SHP77 treated with DMSO at 0.1 percent for 48 hours (cell line): ENCODE measurements at regions not wholly inside any gene's neighbourhood (a gene's known extent, or its start where the extent isn't known, plus 50 kb on each side); places are given as distances from the start of the nearest gene placed in this dataset.
"Not testable (repeated sequence)": the region's sequence is repeated elsewhere in the genome, so short reads cannot be mapped to it uniquely, and the experiment has no call there.

Experiments
- DNase-seq: peaks from one replicate; lab custom pipeline; 2025; lab: John Stamatoyannopoulos, UW

DNA sequence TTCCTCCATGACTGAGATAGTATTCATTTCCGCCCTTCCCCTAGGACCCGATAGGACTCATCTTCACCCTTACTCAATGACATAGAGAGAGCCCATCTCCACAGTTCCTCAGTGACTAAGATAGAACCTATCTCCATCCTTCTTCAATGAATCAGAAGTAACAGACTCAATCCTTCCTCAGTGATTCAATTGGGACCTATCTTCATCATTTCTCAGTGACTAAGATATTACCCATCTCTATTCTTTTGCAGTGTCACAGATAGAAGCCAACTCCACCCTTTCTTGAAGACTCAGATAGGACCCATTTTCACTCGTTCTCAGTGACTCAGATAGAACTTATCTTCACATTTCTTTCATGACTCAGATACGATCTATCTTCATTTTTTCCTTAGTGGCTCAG, 164.6 kb downstream of the FBXO4 start:
- DNase-seq, result no peak

DNA sequence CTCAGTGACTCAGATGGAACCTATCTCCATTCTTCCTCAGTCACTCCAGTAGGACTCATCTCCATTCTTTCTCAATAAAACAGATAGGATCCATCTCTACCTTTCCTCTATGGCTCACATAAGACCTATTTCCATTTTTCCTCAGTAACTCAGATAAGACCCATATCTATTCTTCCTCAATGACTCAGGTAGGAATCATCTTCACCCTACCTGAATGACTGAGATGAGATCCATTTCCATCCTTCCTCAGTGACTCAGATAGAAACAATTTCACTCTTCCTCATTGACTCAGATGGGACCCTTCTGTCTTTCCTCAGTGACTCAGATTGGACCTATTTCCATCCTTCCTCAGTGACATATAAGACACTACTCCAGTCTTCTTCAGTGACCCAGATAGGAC, 165.1 kb downstream of the FBXO4 start:
- DNase-seq, result no peak

DNA sequence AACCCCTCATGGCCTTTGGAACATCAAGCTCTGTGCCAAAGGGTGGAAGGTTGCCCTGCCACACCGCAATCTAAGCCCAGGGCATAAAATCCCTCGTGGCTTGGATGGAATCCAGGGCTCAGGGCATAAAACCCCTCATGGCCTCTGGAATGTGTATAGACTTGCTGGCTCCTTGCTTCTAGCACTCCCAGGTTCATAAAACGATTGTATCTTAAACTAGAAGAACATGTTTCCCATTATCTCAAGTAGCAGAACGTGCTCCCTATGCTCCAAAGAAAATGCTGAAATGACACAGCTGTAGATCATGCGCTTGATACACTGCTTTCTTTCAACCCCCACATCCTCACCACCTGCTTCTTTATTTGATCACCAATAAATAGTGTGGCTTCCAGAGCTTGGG, 174.8 kb downstream of the FBXO4 start:
- not testable (repeated sequence) for DNase-seq

DNA sequence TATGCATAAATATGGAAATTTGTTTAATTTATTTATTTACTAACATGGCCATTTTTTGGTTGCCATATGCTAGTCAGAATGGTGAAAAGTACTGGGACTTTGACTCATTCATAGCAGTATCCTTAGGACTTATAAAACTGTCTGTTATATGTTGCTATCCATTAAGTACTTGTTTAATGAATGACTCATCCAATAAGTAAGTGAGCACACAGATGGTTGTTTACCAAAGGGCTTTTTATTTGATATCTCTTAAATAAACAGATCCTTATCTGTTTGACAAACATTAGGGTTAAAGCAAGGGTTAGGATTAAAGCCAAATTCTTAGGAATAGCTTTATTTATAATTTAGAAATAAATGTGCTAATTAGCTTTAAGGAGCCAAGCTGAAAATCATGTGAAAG, 183.4 kb downstream of the FBXO4 start:
- DNase-seq, result peak; percentile 33

DNA sequence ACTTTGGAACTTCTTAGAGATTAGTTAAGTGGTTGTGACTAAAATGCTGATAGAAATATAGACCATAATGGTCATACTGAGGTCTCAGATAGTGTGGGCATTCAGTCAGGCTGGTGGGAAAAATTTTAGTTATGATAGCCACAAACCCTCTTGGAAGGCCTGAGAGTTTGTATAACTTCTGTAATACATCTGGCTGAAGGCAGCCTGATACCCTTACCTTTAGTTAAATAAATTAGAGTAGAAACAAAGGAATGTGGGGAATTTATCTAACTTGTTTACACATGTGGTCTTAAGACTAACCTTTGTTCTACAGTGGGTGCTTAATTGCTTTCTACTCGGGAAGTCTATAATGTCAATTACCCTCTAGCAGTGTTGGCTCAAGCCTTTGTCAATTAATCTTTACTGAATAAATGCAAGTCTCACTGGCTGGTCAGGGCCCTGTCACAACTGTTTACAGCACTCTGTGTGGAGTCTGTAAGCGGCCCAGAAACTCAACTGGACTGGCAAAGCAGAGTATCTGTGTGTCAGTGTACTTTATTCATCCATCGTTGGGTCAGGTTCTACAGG, 184.0 kb downstream of the FBXO4 start:
- no peak for DNase-seq

DNA sequence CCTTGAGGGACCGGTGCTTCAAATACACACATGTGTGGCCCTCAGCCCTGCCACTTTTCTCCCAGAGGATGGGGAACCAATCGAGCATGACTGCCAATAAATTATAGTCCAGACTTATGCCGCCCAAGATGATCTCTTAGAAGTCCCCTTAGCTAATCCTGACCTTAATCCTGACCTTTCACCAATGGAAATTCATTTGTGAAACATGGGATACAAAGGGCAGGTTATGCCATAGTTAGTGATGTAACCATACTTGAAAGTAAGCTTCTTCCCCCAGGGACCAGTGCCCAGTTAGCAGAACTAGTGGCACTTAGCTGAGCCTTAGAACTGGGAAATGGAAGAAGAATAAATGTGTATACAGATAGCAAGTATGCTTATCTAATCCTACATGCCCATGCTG, 190.6 kb downstream of the FBXO4 start:
- DNase-seq, result not testable (repeated sequence)

DNA sequence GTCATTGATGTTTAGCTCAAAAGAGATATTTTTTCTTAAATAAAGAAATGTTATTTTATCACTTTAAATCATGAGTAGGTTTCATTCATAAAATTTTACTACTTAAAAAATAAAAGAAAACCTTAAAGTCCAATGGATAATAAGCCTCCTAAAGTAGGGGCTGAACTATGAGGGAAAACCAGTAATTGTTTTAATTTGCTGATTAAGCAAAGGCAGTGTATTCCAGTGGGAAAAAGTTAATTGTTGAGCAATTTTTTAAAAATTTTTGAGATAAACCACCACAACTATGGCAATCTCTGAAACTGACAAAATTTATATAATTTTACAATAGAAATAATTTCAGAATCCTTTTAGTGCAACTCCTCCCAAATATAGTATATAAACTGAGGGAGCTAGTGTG, 195.0 kb downstream of the FBXO4 start:
- DNase-seq, result no peak

DNA sequence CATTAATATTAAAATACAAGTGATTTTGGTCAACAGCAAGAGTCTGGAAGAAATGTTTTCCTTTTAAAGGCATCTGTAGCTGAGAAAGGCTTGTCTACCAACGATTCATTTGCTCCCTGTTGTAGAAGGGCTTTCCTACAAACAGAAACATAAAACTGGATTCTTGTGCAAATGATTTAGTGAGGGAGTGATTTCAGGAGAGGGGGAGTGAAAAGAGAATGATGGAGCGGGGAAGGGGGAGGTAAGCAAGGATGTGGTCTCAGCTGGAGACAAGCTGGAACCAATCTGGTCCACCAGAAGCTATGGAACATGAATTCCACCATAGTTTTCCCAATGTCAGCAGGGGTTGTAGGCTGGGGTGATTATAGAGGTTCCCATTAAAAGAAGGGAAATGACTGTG, 196.3 kb downstream of the FBXO4 start:
- DNase-seq, result no peak

DNA sequence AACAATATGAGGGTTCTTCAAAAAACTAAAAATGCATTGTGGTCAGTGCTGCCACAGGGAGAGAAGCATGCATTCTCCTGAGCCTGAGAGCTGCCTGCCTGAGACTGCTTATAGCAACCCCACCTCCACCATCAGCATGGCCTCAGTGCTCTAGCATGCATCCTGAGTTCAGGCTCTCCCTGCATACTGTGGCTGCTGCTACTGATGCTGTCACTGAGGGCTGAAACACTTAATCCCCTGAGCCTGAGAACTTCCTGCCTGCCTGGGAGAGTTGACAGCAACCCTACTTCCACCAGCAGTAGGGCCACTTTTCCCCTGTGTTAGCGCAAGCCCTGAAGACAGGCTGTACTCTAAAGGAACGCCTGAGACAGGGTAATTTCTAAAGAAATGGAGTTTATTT, 206.0 kb downstream of the FBXO4 start:
- DNase-seq, result no peak

DNA sequence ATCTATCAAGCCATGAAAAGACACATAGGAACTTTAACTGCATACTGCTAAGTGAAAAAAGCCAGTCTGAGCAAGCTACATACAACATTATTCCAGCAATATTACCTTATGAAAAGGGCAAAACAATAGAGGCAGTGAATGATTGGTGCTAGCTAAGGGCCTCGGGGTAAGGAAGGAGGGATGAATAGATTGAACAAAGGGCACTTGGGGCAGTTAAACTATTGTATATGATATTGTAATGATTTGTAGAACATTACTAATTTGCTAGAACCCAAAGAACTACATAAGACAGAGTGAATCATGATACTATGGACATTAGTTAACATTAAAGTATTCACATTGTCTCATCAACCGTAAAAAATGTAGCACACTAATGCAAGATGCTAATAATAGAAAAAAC, 218.3 kb downstream of the FBXO4 start:
- no peak for DNase-seq

DNA sequence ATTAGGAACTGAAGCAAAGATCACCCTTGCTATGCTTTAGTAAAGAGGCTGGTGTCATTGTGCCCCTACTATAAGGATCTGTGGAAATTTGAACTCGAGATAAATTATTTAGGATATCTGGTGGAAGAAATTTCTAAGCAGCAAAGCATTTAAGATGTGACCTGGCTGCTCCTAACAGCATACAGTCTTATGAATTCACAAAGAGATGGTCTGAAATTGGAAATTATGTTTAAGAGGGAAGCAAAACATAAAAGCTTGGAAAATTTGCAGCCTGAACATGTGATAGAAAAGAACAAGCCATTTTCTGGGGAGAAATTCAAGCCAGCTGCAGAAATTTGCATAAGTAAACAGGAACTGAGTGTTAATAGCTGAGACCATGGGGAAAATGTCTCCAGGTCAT, 223.7 kb downstream of the FBXO4 start:
- no peak for DNase-seq

DNA sequence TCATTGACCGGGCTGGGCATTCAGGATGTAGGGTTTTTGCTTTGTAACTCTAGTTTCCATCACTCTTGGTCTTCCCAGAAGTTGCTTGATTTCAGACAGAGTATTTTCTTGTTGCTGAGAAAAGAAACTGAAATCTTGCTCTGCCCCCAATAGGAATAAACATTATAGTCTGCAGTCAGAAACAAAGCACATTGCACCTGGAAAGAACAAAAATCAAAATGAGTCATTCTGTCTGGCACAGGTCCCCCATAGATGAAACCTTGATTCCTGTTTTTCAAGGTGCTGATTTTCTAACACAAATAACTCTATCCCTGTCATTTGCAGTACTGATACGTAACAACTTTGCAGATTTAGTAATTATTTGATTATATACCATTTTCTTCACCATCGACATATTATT, 232.1 kb downstream of the FBXO4 start:
- no peak for DNase-seq

DNA sequence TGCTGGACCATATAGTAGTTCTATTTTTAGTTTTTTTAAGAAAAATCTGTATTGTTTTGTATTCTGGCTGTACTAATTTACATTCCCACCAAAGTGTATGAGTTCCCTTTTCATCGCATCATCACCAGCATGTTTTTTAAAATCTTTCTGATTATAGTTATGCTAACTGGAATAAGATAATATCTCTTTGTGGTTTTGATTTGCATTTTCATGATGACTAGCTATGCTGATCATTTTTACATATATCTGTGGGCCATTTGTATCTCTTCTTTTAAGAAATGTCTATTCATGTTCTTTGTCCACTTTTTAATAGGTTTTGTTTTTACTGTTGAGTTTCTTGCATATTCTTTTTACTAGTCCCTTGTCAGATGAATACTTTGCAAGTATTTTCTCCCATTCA, 238.0 kb downstream of the FBXO4 start:
- no peak for DNase-seq

DNA sequence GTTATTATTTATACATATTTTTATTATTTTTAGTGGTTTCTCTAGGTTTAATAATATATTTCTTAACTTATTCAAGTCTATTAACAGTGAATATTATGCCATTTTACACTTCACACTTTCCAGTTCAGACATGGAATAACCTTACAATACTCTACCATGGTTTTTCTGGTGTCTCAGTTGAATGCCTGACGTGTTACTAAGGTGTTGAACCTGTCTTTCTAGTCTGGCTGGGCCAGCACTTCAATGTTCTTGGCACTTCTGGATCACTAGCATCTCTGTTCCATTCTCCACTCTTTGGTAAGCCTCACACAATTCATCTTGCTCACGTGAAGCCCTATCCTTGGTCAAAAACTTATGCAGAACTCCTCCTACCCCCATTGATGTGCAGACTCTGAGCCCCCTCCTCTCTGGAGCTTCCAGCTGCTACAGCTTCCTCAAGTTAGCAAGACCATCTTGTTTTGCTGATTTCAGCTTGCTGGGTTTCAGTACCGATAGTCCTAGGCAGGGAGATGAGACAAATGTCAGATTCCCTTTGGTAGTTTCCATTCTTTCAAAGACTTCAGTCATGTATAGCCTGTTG, 243.1 kb downstream of the FBXO4 start:
- no peak for DNase-seq

DNA sequence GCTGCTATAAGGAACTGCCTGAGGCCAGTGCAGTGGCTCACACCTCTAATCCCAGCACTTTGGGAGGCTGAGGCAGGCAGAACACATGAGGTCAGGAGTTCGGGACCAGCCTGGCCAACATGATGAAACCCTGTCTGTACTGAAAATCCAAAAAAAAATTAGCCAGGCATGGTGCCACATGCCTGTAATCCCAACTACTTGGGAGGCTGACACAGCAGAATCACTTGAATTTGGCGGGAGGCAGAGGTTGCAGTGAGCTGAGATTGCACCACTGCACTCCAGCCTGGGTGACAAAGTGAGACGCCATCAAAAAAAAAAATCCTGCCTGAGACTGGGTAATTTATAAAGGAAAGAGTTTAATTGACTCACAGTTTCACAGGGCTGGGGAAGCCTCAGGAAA, 247.1 kb upstream of the GHR start:
- DNase-seq, result not testable (repeated sequence)

DNA sequence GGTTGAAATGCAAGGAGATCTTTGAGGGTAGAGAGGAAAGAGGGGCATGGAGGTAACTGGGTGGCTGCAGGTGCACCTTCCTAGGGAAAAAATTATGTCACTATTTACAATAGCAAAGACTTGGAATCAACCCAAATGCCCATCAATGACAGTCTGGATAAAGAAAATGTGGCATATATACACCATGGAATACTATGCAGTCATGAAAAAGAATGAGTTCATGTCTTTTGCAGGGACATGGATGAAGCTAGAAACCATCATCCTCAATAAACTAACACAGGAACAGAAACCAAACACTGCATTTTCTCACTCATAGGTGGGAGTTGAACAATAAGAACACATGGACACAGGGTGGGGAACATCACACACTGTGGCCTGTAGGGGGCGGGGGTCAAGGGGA, 243.4 kb upstream of the GHR start:
- not testable (repeated sequence) for DNase-seq

DNA sequence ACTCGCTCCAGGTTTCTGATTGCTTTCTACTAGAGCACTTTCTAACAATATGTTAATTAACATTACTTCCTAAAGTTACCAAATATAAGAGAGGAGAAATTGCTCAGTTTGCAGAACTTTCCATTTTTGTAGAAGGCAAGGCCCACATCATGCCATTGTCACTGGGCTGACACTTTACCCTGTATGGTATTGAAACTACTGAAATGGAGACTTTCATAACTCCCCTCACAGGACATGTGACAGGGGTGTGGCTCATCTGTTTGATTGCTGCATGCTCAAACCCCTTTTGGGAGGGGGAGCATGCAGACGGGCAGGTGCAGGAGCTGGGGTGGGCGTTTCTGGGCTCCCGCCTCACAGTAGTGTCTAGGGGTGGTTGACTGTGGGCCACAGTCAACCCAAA, 206.3 kb upstream of the GHR start:
- DNase-seq, result no peak

DNA sequence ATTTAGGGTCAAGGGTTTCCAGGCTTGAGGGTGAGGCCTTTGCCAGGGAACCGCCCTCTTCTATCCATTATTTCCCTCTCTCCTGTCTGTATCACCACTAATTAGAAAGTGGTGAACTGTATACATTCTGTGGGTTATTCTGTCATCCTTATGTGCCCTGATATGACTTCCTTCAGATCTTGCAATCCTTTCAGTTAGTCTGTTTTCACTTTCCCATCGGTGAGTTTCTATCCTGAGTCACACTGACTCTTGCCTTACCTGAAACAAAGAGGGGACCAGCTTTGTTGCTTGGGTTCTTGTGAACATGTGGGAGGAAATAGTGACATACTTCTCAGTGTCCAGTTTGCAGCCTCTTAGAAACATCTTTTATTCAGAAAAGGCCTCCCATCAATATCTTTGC, 205.4 kb upstream of the GHR start:
- DNase-seq, result no peak

DNA sequence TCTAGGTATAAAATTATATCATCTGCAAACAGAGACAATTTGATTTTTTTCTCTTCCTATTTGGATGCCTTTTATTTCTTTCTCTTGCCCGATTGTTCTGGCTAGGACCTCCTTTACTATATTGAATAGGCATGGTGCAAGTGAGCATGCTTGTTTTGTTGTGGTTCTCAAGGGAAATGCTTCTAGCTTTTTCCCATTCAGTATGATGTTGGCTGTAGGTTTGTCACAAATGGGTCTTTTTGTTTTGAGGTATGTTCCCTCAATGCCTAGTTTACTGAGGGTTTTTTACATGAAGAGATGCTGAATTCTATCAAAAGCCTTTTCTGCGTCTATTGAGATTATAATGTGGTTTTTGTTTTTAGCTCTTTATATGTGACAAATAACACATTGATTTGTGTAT, 198.2 kb upstream of the GHR start:
- no peak for DNase-seq

DNA sequence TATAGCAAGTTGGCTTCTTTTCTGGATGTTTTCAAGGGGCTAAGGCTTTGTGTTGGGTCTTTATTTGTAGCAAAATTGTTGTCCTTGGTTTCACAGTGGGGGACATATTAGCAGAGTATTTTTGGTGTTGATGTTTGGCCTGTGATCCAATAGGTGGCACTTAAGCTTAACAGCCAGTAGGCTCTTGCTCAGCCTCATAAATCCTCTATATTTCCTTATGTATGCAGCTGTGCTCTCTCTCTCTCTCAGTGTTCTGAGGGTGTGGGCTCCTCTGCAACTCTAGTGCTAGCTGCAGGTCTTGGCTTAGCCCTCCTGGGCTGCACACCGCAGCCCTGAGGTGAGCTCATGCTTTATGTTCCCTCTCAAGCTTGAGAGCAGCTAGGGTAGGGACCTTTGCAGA, 195.0 kb upstream of the GHR start:
- DNase-seq, result no peak

DNA sequence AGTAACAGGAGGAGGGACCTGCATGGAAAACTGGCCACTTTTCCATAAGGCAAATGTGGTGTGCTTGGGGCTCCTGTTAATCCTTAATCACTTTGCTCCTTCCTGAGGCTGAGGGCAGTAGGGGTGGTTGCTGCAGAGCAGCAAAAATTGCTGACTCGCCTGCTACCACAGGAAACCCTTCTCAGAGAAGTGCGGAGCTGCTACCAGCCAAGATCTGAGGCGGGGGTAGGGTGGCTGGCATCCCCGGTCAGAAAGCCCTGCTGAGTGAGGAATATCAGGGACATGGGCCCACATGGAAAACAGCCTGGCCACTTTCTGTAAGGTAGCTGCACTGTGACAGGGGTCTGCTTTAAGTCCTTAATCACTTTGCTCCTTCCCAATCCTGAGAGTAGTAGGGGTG, 192.4 kb upstream of the GHR start:
- DNase-seq, result no peak

DNA sequence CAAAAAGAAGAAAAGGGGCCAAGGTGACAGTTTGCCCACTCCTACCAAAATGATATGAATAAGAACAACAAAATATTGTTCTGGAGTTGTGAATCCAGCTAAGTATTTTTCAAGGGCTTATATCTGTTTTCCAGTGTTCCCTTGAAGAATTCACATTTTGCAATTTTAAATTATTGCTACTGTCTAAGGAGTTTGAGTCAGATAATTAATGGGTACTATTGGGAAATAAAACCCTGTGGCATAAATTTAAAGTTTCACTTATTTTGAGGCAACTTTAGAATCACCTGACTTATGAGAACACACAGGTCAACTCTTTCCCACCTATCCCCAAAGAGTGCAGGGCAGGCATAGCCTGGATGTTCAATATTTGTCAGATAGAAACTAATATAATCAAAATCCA, 188.0 kb upstream of the GHR start:
- no peak for DNase-seq

DNA sequence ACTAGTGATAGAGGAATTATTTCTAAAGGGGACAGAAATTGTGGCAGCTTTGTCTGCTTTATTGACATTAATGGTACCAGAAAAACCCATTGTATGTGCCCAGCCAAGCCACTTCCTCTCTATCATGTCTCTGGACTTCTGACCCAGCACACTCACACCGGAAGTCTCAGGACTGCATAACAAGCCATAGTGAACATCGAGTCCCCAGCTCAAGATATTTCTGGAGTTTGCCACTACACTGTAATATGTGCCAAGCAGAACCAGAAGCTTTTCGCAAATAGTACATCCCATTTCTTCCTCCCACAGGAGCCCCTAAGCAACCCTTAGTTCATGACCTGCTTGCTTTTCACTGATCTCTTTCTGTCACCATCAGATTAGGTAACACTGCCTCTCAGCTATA, 187.4 kb upstream of the GHR start:
- DNase-seq, result no peak

DNA sequence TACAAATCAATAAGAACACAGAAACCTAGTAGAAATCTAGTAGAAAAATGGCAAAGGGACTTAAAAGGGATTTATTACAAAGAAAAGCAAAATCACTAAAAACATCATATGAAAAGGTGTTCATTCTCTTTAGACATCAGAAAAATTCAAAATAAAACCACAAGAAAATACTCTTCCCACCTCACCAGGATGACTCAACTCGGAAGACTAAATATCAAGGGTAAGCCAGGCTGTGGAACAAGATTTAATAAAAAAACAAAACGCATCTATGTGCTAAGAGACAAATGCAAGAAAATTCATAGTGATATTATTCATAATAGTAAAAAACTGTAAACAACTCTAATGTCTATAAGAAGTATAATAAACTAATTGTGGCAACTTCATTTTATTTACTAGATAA, 181.6 kb upstream of the GHR start:
- DNase-seq, result no peak

DNA sequence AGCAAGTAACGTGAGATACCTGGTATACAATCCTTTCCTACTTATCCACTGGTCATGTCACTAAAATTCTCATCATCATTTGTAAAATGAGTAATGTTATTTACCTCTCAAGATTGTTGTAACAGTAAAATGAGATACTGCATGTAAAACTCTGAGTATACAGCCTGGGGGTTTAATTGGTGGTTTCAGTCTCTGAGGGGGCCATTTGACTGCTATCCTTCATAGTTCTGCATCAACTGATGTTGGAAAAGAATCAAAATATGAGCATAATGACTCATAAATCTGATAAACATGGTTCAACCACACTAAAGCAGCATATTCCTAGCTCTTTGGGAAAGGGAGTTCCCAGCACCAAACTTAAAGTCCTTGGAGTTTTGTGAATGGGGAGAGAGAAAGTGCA, 181.0 kb upstream of the GHR start:
- DNase-seq, result no peak
